MM.1S (cell line): ENCODE measurements at regions not wholly inside any gene's neighbourhood (a gene's known extent, or its start where the extent isn't known, plus 50 kb on each side); places are given as distances from the start of the nearest gene placed in this dataset.
A peak's percentile ranks its signal among the peaks of the same experiment; 100 is the strongest.

ENCODE experiments used
- DNase-seq: peaks from one replicate; pipeline ENCODE4 v3.0.0-alpha.2; 2015
- H2AFZ ChIP-seq: fragments of 300-600 bp; sonication (generic); 2 replicates; pipeline ENCODE4 v1.6.0; 2016; ENCODE audit warnings: antibody characterized with exemption, low read length
- H3F3A ChIP-seq: fragments of 300-600 bp; sonication (generic); 2 replicates; pipeline ENCODE4 v1.6.1; 2016; ENCODE audit warnings: mild to moderate bottlenecking, antibody characterized with exemption, low read length, moderate library complexity, mixed read lengths; ENCODE audit not compliant: insufficient read depth
- H3K27ac ChIP-seq: fragments of 300-600 bp; sonication (generic); 2 replicates; pipeline ENCODE4 v1.5.1; 2016; ENCODE audit warnings: mild to moderate bottlenecking, low read length
- H3K27me3 ChIP-seq: fragments of 300-600 bp; sonication (generic); replicated peaks from 2 replicates; pipeline ENCODE4 v1.6.0; 2016; ENCODE audit warnings: low read length; ENCODE audit not compliant: insufficient read depth
- H3K36me3 ChIP-seq: fragments of 300-600 bp; sonication (generic); replicated peaks from 2 replicates; pipeline ENCODE4 v1.6.1; 2016; ENCODE audit warnings: mild to moderate bottlenecking, low read length, mixed read lengths; ENCODE audit not compliant: insufficient read depth
- H3K4me1 ChIP-seq: fragments of 300-600 bp; sonication (generic); 2 replicates; pipeline ENCODE4 v1.6.1; 2016; ENCODE audit warnings: low read length, mixed read lengths
- H3K4me2 ChIP-seq: fragments of 300-600 bp; sonication (generic); 2 replicates; pipeline ENCODE4 v1.6.0; 2016; ENCODE audit warnings: low read depth, low read length
- H3K4me3 ChIP-seq: fragments of 300-600 bp; sonication (generic); 2 replicates; pipeline ENCODE4 v1.5.1; 2016; ENCODE audit warnings: low read length, mixed read lengths
- H3K79me2 ChIP-seq: fragments of 300-600 bp; sonication (generic); 2 replicates; pipeline ENCODE4 v1.6.1; 2016; ENCODE audit warnings: mixed run types, low read length, mixed read lengths
- H3K9ac ChIP-seq: fragments of 300-600 bp; sonication (generic); 2 replicates; pipeline ENCODE4 v1.6.1; 2016; ENCODE audit warnings: low read length, mixed read lengths
- H3K9me2 ChIP-seq: fragments of 300-600 bp; sonication (generic); replicated peaks from 2 replicates; pipeline ENCODE4 v1.6.1; 2016; ENCODE audit warnings: mild to moderate bottlenecking, low read length, mixed read lengths; ENCODE audit not compliant: insufficient read depth
- H3K9me3 ChIP-seq: fragments of 300-600 bp; sonication (generic); replicated peaks from 2 replicates; pipeline ENCODE4 v1.6.1; 2016; ENCODE audit warnings: mild to moderate bottlenecking, low read length, mixed read lengths; ENCODE audit not compliant: insufficient read depth
- H4K20me1 ChIP-seq: fragments of 300-600 bp; sonication (generic); 2 replicates; pipeline ENCODE4 v1.6.1; 2016; ENCODE audit warnings: mild to moderate bottlenecking, low read length, moderate library complexity, mixed read lengths; ENCODE audit not compliant: insufficient read depth
- CTCF ChIP-seq: fragments of 300-600 bp; sonication (generic); IDR thresholded peaks from 2 replicates; pipeline ENCODE4 v1.5.1; 2016; ENCODE audit warnings: antibody characterized with exemption, low read length, mixed read lengths
- EZH2 ChIP-seq: fragments of 300-600 bp; sonication (generic); optimal IDR thresholded peaks from 2 replicates; pipeline ENCODE3; 2017; ENCODE audit warnings: low read depth, mild to moderate bottlenecking, antibody characterized with exemption, low read length, mixed read lengths
- EZH2phosphoT487 ChIP-seq: fragments of 300-600 bp; sonication (generic); IDR thresholded peaks from 2 replicates; pipeline ENCODE4 v1.6.1; 2018; ENCODE audit warnings: antibody characterized with exemption, low read length

- no peak overlapping the region for H3K4me2 ChIP-seq
- H3K27ac ChIP-seq, result no peak overlapping the region
- H3K9me3 ChIP-seq, result no peaks in the 10 kb centered on the region
- no peaks in the 10 kb centered on the region for H4K20me1 ChIP-seq
- DNase-seq, result no peak
- peaks cover 40% of the 10 kb centered on the region for H3K4me1 ChIP-seq
- H2AFZ ChIP-seq, result no peak overlapping the region
- H3K9me2 ChIP-seq, result no peaks in the 10 kb centered on the region
- no peaks in the 10 kb centered on the region for H3K36me3 ChIP-seq
- H3K27me3 ChIP-seq, result no peaks in the 10 kb centered on the region
- H3K9ac ChIP-seq, result no peak overlapping the region
- peaks cover 42% of the 10 kb centered on the region for H3F3A ChIP-seq
- no peaks in the 10 kb centered on the region for H3K79me2 ChIP-seq
- TF ChIP-seq CTCF, result no peak
- no peak for TF ChIP-seq EZH2
- no peak for TF ChIP-seq EZH2phosphoT487
- H3K4me3 ChIP-seq, result no peak overlapping the region
Measured at GRCh38 chr9:91032121-91032531, 230.5 kb downstream of the SYK start.

GRCh38 chr9:91033270-91033669, 231.7 kb downstream of the SYK start:
- no peak for TF ChIP-seq EZH2phosphoT487
- no peak for TF ChIP-seq CTCF
- TF ChIP-seq EZH2, result no peak
- Histone ChIP-seq H3K9me2 (no peaks in the 10 kb centered on the region), H3K4me3 (no peak overlapping the region), H3F3A (peaks cover 42% of the 10 kb centered on the region), H3K36me3 (no peaks in the 10 kb centered on the region), H3K9ac (0 out of 2 replicates have a peak overlapping the region, but pooled peaks have one; percentile 91), H3K79me2 (no peaks in the 10 kb centered on the region), H4K20me1 (no peaks in the 10 kb centered on the region), H2AFZ (no peak overlapping the region), H3K4me2 (0 out of 2 replicates have a peak overlapping the region, but pooled peaks have one; percentile 80), H3K4me1 (peaks cover 48% of the 10 kb centered on the region), H3K9me3 (no peaks in the 10 kb centered on the region), H3K27me3 (no peaks in the 10 kb centered on the region), H3K27ac (peak overlapping the region; percentile 100; the same call in 1 of the 2 replicates)
- DNase-seq, result no peak

- DNase-seq, result peak; percentile 91
- no peaks in the 10 kb centered on the region for H3K9me3 ChIP-seq
- TF ChIP-seq EZH2 (no peak), CTCF (peak; percentile 92)
- no peaks in the 10 kb centered on the region for H4K20me1 ChIP-seq
- H3K79me2 ChIP-seq, result no peaks in the 10 kb centered on the region
- H3F3A ChIP-seq, result peaks cover 42% of the 10 kb centered on the region
- H2AFZ ChIP-seq, result no peak overlapping the region
- H3K9ac ChIP-seq, result peak overlapping the region; percentile 91
- no peaks in the 10 kb centered on the region for H3K9me2 ChIP-seq
- no peaks in the 10 kb centered on the region for H3K27me3 ChIP-seq
- H3K4me1 ChIP-seq, result peaks cover 50% of the 10 kb centered on the region
- H3K4me3 ChIP-seq, result no peak overlapping the region
- H3K4me2 ChIP-seq, result peak overlapping the region; percentile 80
- H3K27ac ChIP-seq, result peak overlapping the region; percentile 100
- H3K36me3 ChIP-seq, result no peaks in the 10 kb centered on the region
Measured at GRCh38 chr9:91033797-91034196, 232.2 kb downstream of the SYK start.
